ENCODE measurements at regions not wholly inside any gene's neighbourhood (a gene's known extent, or its start where the extent isn't known, plus 50 kb on each side); places are given as distances from the start of the nearest gene placed in this dataset.

DNA sequence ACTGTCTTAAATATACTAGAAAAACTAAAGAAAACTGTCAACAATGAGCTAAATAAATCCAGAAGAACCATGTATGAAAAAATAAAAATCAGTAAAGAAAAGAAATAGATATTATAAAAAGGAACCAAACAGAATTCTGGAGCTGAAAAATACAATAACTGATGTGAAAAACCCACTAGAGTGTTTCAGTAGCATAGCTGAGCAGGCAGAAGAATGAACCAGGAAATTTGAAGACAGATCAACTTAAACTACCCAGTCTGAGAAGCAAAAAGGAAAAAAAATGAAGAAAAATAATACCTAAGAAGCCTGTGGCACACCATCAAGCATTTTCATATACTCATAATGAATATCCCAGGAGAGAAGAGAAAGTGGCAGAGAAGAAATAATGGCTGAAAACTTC lies 240.1 kb upstream of the RXFP2 start:
- H3K27me3 ChIP-seq (ENCODE audit: control insufficient read depth in 2 of 2, insufficient read depth in 2 of 2, low read length in 2 of 2), result no peaks in the 10 kb centered on the region
- no peaks in the 10 kb centered on the region for H3K4me1 Mint-ChIP-seq
- peaks cover 5 to 9% of the 10 kb centered on the region in 2 donors for H3K9me3 ChIP-seq (replicated peaks in 1 of 2; ENCODE audit: control insufficient read depth in 1 of 2, insufficient read depth in 1 of 2, low read length in 2 of 2)
- H3K4me2 ChIP-seq (replicated peaks; ENCODE audit: extremely low read depth, low read length, poor library complexity, severe bottlenecking), result no peak overlapping the region
- no peak overlapping the region for H2AFZ ChIP-seq (ENCODE audit: insufficient read depth, low read depth, low read length, poor library complexity, severe bottlenecking)
- DNase-seq, result no peak
- H3K79me2 ChIP-seq (ENCODE audit: insufficient read depth, low read length), result no peaks in the 10 kb centered on the region
- no peak overlapping the region for H3K4me3 ChIP-seq (replicated peaks in 1 of 3; ENCODE audit: low read depth in 2 of 3, low read length in 3 of 3)
- intact Hi-C loops (cut with micrococcal nuclease), result no loop called here
- H3K27ac ChIP-seq (ENCODE audit: low read depth in 1 of 2, low read length in 2 of 2), result no peak overlapping the region
- H3K4me1 ChIP-seq (ENCODE audit: control insufficient read depth in 1 of 2, insufficient read depth in 2 of 2, low read length in 2 of 2), result no peaks in the 10 kb centered on the region
- no peaks in the 10 kb centered on the region for H3K36me3 ChIP-seq (replicated peaks in 1 of 2; ENCODE audit: control insufficient read depth in 1 of 2, insufficient read depth in 2 of 2, low read length in 2 of 2)
- H3K36me3 Mint-ChIP-seq, result no peaks in the 10 kb centered on the region
- H3K9ac ChIP-seq (ENCODE audit: insufficient read depth, low read length, poor library complexity, severe bottlenecking), result no peak overlapping the region
- H3K4me3 Mint-ChIP-seq, result no peak overlapping the region
- no peaks in the 10 kb centered on the region for H4K20me1 ChIP-seq (ENCODE audit: insufficient read depth, low read length)
- peaks cover 0 to 4% (median 0%) of the 10 kb centered on the region in 3 donors for H3K27me3 Mint-ChIP-seq (ENCODE audit: low read depth in 3 of 3)
- peaks cover 10 to 29% (median 20%) of the 10 kb centered on the region in 7 donors for H3K9me3 Mint-ChIP-seq
- TF ChIP-seq, protein P1, sequence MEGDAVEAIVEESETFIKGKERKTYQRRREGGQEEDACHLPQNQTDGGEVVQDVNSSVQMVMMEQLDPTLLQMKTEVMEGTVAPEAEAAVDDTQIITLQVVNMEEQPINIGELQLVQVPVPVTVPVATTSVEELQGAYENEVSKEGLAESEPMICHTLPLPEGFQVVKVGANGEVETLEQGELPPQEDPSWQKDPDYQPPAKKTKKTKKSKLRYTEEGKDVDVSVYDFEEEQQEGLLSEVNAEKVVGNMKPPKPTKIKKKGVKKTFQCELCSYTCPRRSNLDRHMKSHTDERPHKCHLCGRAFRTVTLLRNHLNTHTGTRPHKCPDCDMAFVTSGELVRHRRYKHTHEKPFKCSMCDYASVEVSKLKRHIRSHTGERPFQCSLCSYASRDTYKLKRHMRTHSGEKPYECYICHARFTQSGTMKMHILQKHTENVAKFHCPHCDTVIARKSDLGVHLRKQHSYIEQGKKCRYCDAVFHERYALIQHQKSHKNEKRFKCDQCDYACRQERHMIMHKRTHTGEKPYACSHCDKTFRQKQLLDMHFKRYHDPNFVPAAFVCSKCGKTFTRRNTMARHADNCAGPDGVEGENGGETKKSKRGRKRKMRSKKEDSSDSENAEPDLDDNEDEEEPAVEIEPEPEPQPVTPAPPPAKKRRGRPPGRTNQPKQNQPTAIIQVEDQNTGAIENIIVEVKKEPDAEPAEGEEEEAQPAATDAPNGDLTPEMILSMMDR (IDR thresholded peaks at IDR 0.05), result no peak
- H3K27ac Mint-ChIP-seq, result no peak overlapping the region

DNA sequence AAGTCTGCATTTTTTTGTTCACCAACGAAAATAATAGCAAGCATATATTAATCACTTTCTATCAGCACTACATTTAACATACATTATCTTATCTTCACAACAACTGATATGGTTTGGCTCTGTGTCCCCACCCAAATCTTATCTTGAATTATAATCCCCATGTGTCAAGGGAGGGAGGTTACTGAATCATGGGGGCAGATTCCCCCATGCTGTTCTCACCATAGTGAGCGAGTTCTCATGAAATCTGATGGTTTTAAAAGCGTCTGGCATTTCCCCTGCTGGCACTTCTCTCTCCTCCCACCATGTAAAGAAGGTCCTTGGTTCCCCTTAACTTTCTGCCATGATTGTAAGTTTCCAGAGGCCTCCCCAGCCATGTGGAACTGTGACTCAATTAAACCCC lies 235.7 kb upstream of the RXFP2 start:
- Histone ChIP-seq H3K9me3 (replicated peaks in 1 of 2; ENCODE audit: control insufficient read depth in 1 of 2, insufficient read depth in 1 of 2, low read length in 2 of 2) (peaks cover 5 to 6% of the 10 kb centered on the region in 2 donors), H2AFZ (ENCODE audit: insufficient read depth, low read depth, low read length, poor library complexity, severe bottlenecking) (no peak overlapping the region), H3K4me2 (replicated peaks; ENCODE audit: extremely low read depth, low read length, poor library complexity, severe bottlenecking) (no peak overlapping the region), H3K79me2 (ENCODE audit: insufficient read depth, low read length) (no peaks in the 10 kb centered on the region), H3K27ac (ENCODE audit: low read depth in 1 of 2, low read length in 2 of 2) (no peak overlapping the region), H3K4me1 (ENCODE audit: control insufficient read depth in 1 of 2, insufficient read depth in 2 of 2, low read length in 2 of 2) (no peaks in the 10 kb centered on the region), H3K9ac (ENCODE audit: insufficient read depth, low read length, poor library complexity, severe bottlenecking) (no peak overlapping the region), H3K27me3 (ENCODE audit: control insufficient read depth in 2 of 2, insufficient read depth in 2 of 2, low read length in 2 of 2) (no peaks in the 10 kb centered on the region), H4K20me1 (ENCODE audit: insufficient read depth, low read length) (no peaks in the 10 kb centered on the region), H3K4me3 (replicated peaks in 1 of 3; ENCODE audit: low read depth in 2 of 3, low read length in 3 of 3) (no peak overlapping the region), H3K36me3 (replicated peaks in 1 of 2; ENCODE audit: control insufficient read depth in 1 of 2, insufficient read depth in 2 of 2, low read length in 2 of 2) (no peaks in the 10 kb centered on the region)
- Mint-ChIP-seq H3K4me3 (no peak overlapping the region), H3K27ac (no peak overlapping the region), H3K4me1 (no peaks in the 10 kb centered on the region), H3K27me3 (ENCODE audit: low read depth in 3 of 3) (peaks cover 0 to 5% (median 2%) of the 10 kb centered on the region in 3 donors), H3K36me3 (no peaks in the 10 kb centered on the region), H3K9me3 (peaks cover 9 to 23% (median 18%) of the 10 kb centered on the region in 7 donors)
- DNase-seq, result no peak
- intact Hi-C loops (cut with micrococcal nuclease), result no loop called here
- TF ChIP-seq, protein P1 (IDR thresholded peaks at IDR 0.05), result no peak
- WGBS (ENCODE audit: insufficient coverage), result 83% methylated on average over 2 of the region's 3 CpGs
